Stimulated activated CD4-positive, alpha-beta T cell treated with anti-CD3 and anti-CD28 coated beads, Interleukin-12 subunit alpha, Interleukin-12 subunit beta, amount 100 ng/mL, for 24 hours (primary cell): ENCODE measurements at regions not wholly inside any gene's neighbourhood (a gene's known extent, or its start where the extent isn't known, plus 50 kb on each side); places are given as distances from the start of the nearest gene placed in this dataset.

Experiments
- DNase-seq, 2 experiments: peaks; one replicate each; pipeline ENCODE4 v3.0.0-alpha.2; 2020; ENCODE audit warnings: low read depth in 2 of 2

GRCh38 chr4:145248502-145248901 is 68.1 kb upstream of the OTUD4 start:
- DNase-seq, result no peak

GRCh38 chr4:145234091-145234706 is 53.8 kb upstream of the OTUD4 start:
- DNase-seq, result peak; percentile 13 to 34

GRCh38 chr4:145231906-145232700 is 51.7 kb upstream of the OTUD4 start:
- DNase-seq, result no peak

- DNase-seq, result no peak
Measured at GRCh38 chr4:145230726-145231125, 50.3 kb upstream of the OTUD4 start.
